GM21367 (cell line): ENCODE measurements at regions not wholly inside any gene's neighbourhood (a gene's known extent, or its start where the extent isn't known, plus 50 kb on each side); places are given as distances from the start of the nearest gene placed in this dataset.

ENCODE experiments used
- ATAC-seq: cut with Tn5 transposase; IDR thresholded peaks from one replicate; pipeline ENCODE4 v1.9.1; 2021; ENCODE audit not compliant: unreplicated experiment

GRCh38 chr7:7114575-7115291 is 67.6 kb upstream of the C1GALT1 start:
- ATAC-seq = no peak

- no peak for ATAC-seq
Observed at GRCh38 chr7:7117935-7118586, 64.3 kb upstream of the C1GALT1 start.

- no peak for ATAC-seq
Observed at GRCh38 chr7:7118822-7119221, 63.5 kb upstream of the C1GALT1 start.

- no peak for ATAC-seq
Observed at GRCh38 chr7:7119729-7120128, 62.6 kb upstream of the C1GALT1 start.

GRCh38 chr7:7122033-7122478 is 60.3 kb upstream of the C1GALT1 start:
- no peak for ATAC-seq

- no peak for ATAC-seq
Observed at GRCh38 chr7:7122701-7123281, 59.6 kb upstream of the C1GALT1 start.

- no peak for ATAC-seq
Observed at GRCh38 chr7:7125963-7126362, 56.4 kb upstream of the C1GALT1 start.

- ATAC-seq = no peak
Observed at GRCh38 chr7:7127773-7128172, 54.6 kb upstream of the C1GALT1 start.

- ATAC-seq = no peak
Observed at GRCh38 chr7:7129381-7129780, 53.0 kb upstream of the C1GALT1 start.

GRCh38 chr7:7131273-7131672 is 51.1 kb upstream of the C1GALT1 start:
- ATAC-seq = no peak
